ENCODE measurements at regions not wholly inside any gene's neighbourhood (a gene's known extent, or its start where the extent isn't known, plus 50 kb on each side); places are given as distances from the start of the nearest gene placed in this dataset.
"Not testable (repeated sequence)": the region's sequence is repeated elsewhere in the genome, so short reads cannot be mapped to it uniquely, and the experiment has no call there.

- DNase-seq (ENCODE audit: low read depth in 2 of 2), result not testable (repeated sequence)
Observed at GRCh38 chrX:76774912-76775311, 347.4 kb downstream of the MAGEE1 start.

- no peak for DNase-seq (ENCODE audit: low read depth in 2 of 2)
Observed at GRCh38 chrX:76796311-76796710, 368.8 kb downstream of the MAGEE1 start.

DNA sequence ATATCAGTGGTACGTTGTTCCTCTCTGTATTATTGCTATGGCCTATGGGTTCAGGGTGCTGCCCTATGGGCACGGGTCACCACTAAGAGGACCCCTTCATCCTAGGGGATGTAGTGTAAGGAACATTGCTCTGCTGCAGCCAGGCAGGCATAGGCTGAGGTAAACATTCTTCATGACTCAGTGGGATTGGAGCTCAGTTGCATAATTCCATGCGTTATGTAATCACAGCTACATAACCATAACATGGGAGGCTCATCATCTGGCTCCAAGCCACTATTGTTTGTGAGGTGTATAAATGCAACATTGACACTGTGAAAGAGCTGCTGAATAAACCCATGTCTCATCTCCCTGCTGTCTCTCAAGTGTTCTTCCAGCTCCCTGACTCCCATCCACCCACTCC, 375.2 kb downstream of the MAGEE1 start:
- no peak for DNase-seq (ENCODE audit: low read depth in 2 of 2)

DNA sequence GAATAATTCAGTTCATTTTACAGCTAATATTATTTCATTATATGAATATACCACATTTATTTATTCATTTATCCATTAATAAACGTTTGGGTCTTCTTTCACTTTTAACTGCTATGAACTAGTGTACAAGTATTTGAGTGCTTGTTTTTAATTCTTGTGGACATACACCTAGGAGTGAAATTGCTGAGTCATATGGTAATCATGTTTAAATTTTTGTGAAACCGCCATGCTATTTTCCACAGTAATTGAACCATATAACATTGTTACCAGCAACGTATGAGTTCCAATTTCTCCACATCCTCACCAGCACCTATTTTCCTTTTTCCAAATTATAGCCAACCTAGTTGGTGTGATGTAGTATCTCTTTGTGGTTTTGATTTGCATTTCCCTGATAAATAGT, 388.2 kb downstream of the MAGEE1 start:
- no peak for DNase-seq (ENCODE audit: low read depth in 2 of 2)

GRCh38 chrX:76817279-76817678, 389.8 kb downstream of the MAGEE1 start:
- DNase-seq (ENCODE audit: low read depth in 2 of 2), result not testable (repeated sequence)

GRCh38 chrX:76821276-76821675, 393.8 kb downstream of the MAGEE1 start:
- no peak for DNase-seq (ENCODE audit: low read depth in 2 of 2)

DNA sequence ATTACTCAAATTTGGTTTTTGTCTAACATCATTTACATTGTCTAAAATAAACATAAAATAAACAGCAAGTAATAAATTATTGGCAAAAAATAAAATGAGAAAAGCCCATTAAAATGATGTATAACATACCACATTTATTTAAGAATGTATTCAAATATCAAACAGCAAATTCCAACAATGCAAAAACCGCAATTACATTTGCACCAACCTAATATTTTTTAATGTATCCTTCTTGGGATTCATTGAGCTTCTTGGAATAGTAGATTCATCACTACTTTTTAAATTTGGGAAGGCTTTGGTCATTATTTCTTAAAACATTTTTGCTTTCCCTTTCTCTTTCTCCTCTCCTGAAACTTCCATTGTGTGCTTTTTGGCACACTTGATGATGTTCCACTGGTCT, 400.2 kb downstream of the MAGEE1 start:
- no peak for DNase-seq (ENCODE audit: low read depth in 2 of 2)

DNA sequence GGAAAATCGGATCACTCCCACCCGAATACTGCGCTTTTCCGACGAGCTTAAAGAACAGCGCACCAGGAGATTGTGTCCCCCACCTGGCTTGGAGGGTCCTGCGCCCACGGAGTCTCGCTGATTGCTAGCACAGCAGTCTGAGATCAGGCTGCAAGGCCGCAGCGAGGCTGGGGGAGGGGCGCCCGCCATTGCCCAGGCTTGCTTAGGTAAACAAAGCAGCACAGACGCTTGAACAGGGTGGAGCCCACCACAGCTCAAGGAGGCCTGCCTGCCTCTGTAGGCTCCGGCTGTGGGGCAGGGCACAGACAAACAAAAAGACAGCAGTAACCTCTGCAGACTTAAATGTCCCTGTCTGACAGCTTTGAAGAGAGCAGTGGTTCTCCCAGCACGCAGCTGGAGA, 413.4 kb downstream of the MAGEE1 start:
- not testable (repeated sequence) for DNase-seq (ENCODE audit: low read depth in 2 of 2)

DNA sequence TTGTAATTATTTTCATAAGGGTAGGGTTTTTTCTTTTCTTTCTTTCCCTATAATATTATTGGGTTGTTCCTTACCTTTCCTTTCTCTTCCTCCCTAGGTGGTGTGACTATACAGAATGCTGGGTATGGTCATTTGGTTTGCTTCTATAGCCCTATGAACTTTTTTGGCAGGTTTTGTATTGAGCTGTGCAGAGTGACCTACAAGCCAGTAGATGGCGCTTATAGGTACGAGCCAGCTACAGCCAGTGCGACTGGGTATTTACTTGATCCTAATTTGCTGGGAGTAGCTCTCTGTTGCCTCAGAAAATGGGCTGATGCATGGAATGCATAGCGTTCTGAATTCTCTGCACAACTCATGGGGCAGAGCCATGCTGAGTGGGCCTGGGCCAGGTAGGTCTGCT, 423.3 kb downstream of the MAGEE1 start:
- no peak for DNase-seq (ENCODE audit: low read depth in 2 of 2)

- DNase-seq (ENCODE audit: low read depth in 2 of 2), result no peak
Observed at GRCh38 chrX:76862509-76862908, 435.0 kb downstream of the MAGEE1 start.

- DNase-seq (ENCODE audit: low read depth in 2 of 2), result no peak
Observed at GRCh38 chrX:76893930-76894329, 466.4 kb downstream of the MAGEE1 start.

DNA sequence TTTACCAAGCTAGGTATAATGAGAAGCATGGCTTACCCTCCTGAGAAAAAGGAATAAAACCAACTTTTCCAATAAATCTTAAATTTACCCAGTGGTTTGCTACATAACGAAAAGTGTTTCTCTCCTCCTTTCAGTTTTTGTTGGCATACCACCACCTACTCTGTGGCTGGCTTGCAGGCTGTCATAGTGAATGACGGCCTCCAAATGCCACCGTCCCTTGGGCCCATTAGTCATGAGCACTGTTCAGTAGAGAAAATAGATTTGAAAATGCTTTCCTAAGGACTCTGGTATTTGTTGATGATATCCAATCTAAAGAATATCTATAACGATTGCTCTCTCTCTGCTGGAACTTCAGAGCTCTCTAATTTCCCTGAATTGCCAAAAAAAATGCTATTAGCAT, 488.3 kb downstream of the MAGEE1 start:
- DNase-seq (ENCODE audit: low read depth in 2 of 2), result no peak

GRCh38 chrX:76918033-76918432, 490.5 kb downstream of the MAGEE1 start:
- DNase-seq (ENCODE audit: low read depth in 2 of 2), result no peak

DNA sequence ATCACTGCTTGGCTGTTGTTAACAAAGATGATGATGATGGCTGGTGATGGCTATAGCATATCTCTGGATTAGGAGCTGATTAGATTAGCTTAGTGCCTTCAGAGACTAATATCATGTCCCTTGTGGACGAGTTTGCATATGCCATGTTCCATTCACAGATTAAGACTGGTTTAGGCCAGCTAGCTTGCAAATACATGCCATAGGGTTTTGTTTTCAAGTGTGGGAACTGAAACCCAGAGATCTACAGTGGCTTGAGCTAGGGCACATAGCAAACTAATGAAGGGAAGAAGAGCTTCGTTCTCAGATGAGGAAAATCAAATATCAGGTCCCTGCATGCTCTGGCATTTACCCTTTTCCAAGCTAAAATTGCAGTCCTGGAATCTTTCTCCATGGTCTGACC, 492.3 kb downstream of the MAGEE1 start:
- no peak for DNase-seq (ENCODE audit: low read depth in 2 of 2)

- DNase-seq (ENCODE audit: low read depth in 2 of 2), result no peak
Observed at GRCh38 chrX:76920607-76921006, 493.1 kb downstream of the MAGEE1 start.

GRCh38 chrX:76921176-76921575, 493.7 kb downstream of the MAGEE1 start:
- no peak for DNase-seq (ENCODE audit: low read depth in 2 of 2)

GRCh38 chrX:76922100-76922499, 494.6 kb downstream of the MAGEE1 start:
- no peak for DNase-seq (ENCODE audit: low read depth in 2 of 2)

DNA sequence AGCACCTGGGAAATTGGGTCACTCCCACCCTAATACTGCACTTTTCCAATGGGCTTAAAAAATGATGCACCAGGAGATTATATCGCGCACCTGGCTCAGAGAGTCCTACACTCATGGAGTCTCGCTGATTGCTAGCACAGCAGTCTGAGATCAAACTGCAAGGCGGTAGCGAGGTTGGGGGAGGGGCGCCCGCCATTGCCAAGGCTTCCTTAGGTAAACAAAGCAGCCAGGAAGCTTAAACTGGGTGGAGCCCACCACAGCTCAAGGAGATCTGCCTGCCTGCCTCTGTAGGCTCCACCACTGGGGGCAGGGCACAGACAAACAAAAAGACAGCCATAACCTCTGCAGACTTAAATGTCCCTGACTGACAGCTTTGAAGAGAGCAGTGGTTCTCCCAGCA, 497.1 kb downstream of the MAGEE1 start:
- DNase-seq (ENCODE audit: low read depth in 2 of 2), result not testable (repeated sequence)

GRCh38 chrX:76931518-76931917, 504.0 kb downstream of the MAGEE1 start:
- no peak for DNase-seq (ENCODE audit: low read depth in 2 of 2)

GRCh38 chrX:76957485-76957884, 489.7 kb upstream of the FGF16 start:
- DNase-seq (ENCODE audit: low read depth in 2 of 2), result no peak

- DNase-seq (ENCODE audit: low read depth in 2 of 2), result no peak
Observed at GRCh38 chrX:76971393-76972376, 475.5 kb upstream of the FGF16 start.

DNA sequence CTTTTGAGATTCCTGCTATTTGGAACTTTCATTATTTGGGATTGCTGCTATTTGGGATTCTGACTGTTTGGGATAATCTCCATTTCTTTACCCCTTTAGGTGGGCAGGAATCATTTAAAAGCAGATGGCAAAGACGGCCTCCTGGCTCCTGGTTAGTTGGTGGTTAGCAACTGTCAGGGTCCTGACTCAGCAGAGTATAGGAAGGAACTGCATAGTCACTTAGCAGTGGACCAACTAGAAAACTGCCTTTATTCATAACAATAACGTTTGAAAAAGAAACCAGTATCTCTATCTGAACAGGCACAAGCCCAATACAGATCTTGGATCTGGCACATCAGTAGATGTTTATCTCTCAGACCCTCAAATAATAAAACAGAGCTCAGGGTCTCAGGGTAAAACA, 469.7 kb upstream of the FGF16 start:
- no peak for DNase-seq (ENCODE audit: low read depth in 2 of 2)

DNA sequence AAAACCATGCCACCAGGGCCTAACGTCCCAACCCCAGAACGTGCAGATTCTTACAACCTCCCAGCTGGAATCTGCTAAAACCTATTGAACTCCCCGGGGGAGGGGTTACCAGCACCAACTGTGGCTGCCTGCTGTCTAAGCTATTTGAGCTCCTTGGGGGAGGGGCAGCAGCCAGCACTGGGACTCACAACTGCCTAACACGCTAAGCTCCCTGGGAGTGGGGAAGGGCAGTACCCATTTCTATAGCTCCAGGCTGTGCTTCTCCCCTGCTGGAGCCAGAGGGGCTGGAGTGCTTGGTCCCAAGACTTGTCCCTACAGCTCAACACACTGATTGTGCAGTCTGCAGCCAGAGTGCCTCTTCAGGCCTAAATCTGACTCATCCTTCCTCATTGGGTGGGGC, 459.8 kb upstream of the FGF16 start:
- DNase-seq (ENCODE audit: low read depth in 2 of 2), result no peak

GRCh38 chrX:76996641-76997040, 450.5 kb upstream of the FGF16 start:
- no peak for DNase-seq (ENCODE audit: low read depth in 2 of 2)
